BLaER1 (cell line): ENCODE measurements at regions not wholly inside any gene's neighbourhood (a gene's known extent, or its start where the extent isn't known, plus 50 kb on each side); places are given as distances from the start of the nearest gene placed in this dataset.

Experiments
- H3K27ac ChIP-seq: shearing (Covaris generic); formaldehyde crosslinking; 2 replicates; pipeline ENCODE4 v1.8.1; 2022
- H3K27me3 ChIP-seq: shearing (Covaris generic); formaldehyde crosslinking; 2 replicates; pipeline ENCODE4 v1.8.1; 2022
- H3K36me3 ChIP-seq: shearing (Covaris generic); formaldehyde crosslinking; 2 replicates; pipeline ENCODE4 v1.8.1; 2022
- H3K4me1 ChIP-seq: shearing (Covaris generic); formaldehyde crosslinking; 2 replicates; pipeline ENCODE4 v1.8.1; 2022
- H3K4me2 ChIP-seq: shearing (Covaris generic); formaldehyde crosslinking; 2 replicates; pipeline ENCODE4 v1.8.1; 2022
- H3K4me3 ChIP-seq: shearing (Covaris generic); formaldehyde crosslinking; 2 replicates; pipeline ENCODE4 v1.8.1; 2022
- H3K9ac ChIP-seq: shearing (Covaris generic); formaldehyde crosslinking; 2 replicates; pipeline ENCODE4 v1.8.1; 2022
- H3K9me3 ChIP-seq: shearing (Covaris generic); formaldehyde crosslinking; 2 replicates; pipeline ENCODE4 v1.8.1; 2022
- H4K20me1 ChIP-seq: shearing (Covaris generic); formaldehyde crosslinking; 2 replicates; pipeline ENCODE4 v1.8.1; 2022
- Cebpa-rat ChIP-seq: shearing (Covaris generic); IDR thresholded peaks from 2 replicates; pipeline ENCODE4 v1.8.1; 2022

DNA sequence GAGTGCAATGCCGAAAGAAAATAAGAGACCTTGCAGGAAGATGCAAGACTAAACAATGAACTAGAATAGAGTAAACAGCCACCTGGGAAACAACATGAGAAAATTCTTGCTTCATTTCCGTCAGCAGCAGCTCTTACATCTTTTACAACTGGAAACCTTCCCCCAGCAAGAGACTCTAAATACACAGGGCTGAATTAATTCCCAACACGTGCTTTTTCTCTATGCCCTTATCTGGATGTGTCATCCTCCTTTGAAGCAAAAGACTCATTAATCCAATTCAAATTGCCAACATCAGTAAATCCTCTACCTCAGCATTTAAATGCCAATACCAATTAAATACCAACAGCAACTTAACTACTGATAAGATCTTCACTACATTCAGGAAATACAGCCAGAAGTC is 99.0 kb upstream of the PDE1C start:
- no peak for TF ChIP-seq Cebpa-rat
- no peak overlapping the region for H3K9ac ChIP-seq

DNA sequence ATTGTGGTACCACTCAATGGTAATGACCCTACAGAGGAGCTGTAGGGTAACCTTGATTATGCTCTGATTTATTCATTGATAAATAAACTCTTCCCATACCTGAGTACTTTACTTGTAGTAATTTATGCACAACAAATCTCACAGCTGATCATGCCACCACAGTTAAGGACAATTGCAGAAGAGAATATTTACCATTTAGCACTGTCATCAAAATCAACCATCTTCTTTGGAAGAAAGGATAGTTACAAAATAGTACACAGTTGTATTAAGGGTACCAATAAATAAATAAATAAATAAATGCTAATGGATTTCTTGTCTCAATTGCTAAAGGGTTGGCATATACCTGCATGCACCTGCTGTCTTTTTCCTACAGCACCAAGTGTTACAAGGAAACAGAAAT is 97.6 kb upstream of the PDE1C start:
- no peaks in the 10 kb centered on the region for H3K9me3 ChIP-seq
- H3K27ac ChIP-seq, result no peak overlapping the region
- H4K20me1 ChIP-seq, result no peaks in the 10 kb centered on the region
- no peak for TF ChIP-seq Cebpa-rat
- no peak overlapping the region for H3K9ac ChIP-seq
- H3K36me3 ChIP-seq, result no peaks in the 10 kb centered on the region
- peaks cover 8% of the 10 kb centered on the region for H3K4me1 ChIP-seq
- H3K4me2 ChIP-seq, result no peak overlapping the region
- no peaks in the 10 kb centered on the region for H3K27me3 ChIP-seq
- H3K4me3 ChIP-seq, result no peak overlapping the region

More for the DNA sequence above, 99.0 kb upstream of the PDE1C start:
- no peak overlapping the region for H3K27ac ChIP-seq
- no peak overlapping the region for H3K4me3 ChIP-seq
- no peaks in the 10 kb centered on the region for H3K9me3 ChIP-seq
- H3K36me3 ChIP-seq, result no peaks in the 10 kb centered on the region
- H3K27me3 ChIP-seq, result no peaks in the 10 kb centered on the region
- H3K4me1 ChIP-seq, result peaks cover 8% of the 10 kb centered on the region
- H3K4me2 ChIP-seq, result no peak overlapping the region
- H4K20me1 ChIP-seq, result no peaks in the 10 kb centered on the region

GRCh38 chr7:32167256-32167655 is 97.0 kb upstream of the PDE1C start:
- Histone ChIP-seq H3K27ac (no peak overlapping the region), H3K9ac (no peak overlapping the region), H3K4me3 (no peak overlapping the region), H3K4me2 (no peak overlapping the region), H4K20me1 (no peaks in the 10 kb centered on the region), H3K27me3 (no peaks in the 10 kb centered on the region), H3K4me1 (peaks cover 8% of the 10 kb centered on the region), H3K36me3 (no peaks in the 10 kb centered on the region), H3K9me3 (no peaks in the 10 kb centered on the region)
- no peak for TF ChIP-seq Cebpa-rat

GRCh38 chr7:32164341-32164996 is 94.3 kb upstream of the PDE1C start:
- Histone ChIP-seq H3K27me3 (no peaks in the 10 kb centered on the region), H3K36me3 (no peaks in the 10 kb centered on the region), H3K9me3 (no peaks in the 10 kb centered on the region), H3K4me3 (no peak overlapping the region), H3K4me2 (no peak overlapping the region), H3K4me1 (no peaks in the 10 kb centered on the region), H3K27ac (no peak overlapping the region), H3K9ac (no peak overlapping the region), H4K20me1 (no peaks in the 10 kb centered on the region)
- no peak for TF ChIP-seq Cebpa-rat

- H3K4me2 ChIP-seq, result no peak overlapping the region
- H3K27ac ChIP-seq, result no peak overlapping the region
- no peaks in the 10 kb centered on the region for H3K36me3 ChIP-seq
- no peaks in the 10 kb centered on the region for H3K9me3 ChIP-seq
- no peak for TF ChIP-seq Cebpa-rat
- no peaks in the 10 kb centered on the region for H3K27me3 ChIP-seq
- no peaks in the 10 kb centered on the region for H3K4me1 ChIP-seq
- no peaks in the 10 kb centered on the region for H4K20me1 ChIP-seq
- no peak overlapping the region for H3K4me3 ChIP-seq
- H3K9ac ChIP-seq, result no peak overlapping the region
Observed at GRCh38 chr7:32163896-32164295, 93.7 kb upstream of the PDE1C start.

- no peaks in the 10 kb centered on the region for H3K27me3 ChIP-seq
- no peaks in the 10 kb centered on the region for H3K9me3 ChIP-seq
- TF ChIP-seq Cebpa-rat, result no peak
- no peak overlapping the region for H3K27ac ChIP-seq
- no peak overlapping the region for H3K4me3 ChIP-seq
- H3K9ac ChIP-seq, result no peak overlapping the region
- no peaks in the 10 kb centered on the region for H4K20me1 ChIP-seq
- no peaks in the 10 kb centered on the region for H3K36me3 ChIP-seq
- H3K4me1 ChIP-seq, result no peaks in the 10 kb centered on the region
- no peak overlapping the region for H3K4me2 ChIP-seq
Observed at GRCh38 chr7:32163141-32163806, 93.1 kb upstream of the PDE1C start.

- Histone ChIP-seq H3K9ac (no peak overlapping the region), H4K20me1 (no peaks in the 10 kb centered on the region), H3K4me3 (no peak overlapping the region), H3K9me3 (no peaks in the 10 kb centered on the region), H3K4me1 (no peaks in the 10 kb centered on the region), H3K27ac (no peak overlapping the region), H3K36me3 (no peaks in the 10 kb centered on the region), H3K4me2 (no peak overlapping the region), H3K27me3 (no peaks in the 10 kb centered on the region)
- no peak for TF ChIP-seq Cebpa-rat
Observed at GRCh38 chr7:32161708-32162107, 91.5 kb upstream of the PDE1C start.

DNA sequence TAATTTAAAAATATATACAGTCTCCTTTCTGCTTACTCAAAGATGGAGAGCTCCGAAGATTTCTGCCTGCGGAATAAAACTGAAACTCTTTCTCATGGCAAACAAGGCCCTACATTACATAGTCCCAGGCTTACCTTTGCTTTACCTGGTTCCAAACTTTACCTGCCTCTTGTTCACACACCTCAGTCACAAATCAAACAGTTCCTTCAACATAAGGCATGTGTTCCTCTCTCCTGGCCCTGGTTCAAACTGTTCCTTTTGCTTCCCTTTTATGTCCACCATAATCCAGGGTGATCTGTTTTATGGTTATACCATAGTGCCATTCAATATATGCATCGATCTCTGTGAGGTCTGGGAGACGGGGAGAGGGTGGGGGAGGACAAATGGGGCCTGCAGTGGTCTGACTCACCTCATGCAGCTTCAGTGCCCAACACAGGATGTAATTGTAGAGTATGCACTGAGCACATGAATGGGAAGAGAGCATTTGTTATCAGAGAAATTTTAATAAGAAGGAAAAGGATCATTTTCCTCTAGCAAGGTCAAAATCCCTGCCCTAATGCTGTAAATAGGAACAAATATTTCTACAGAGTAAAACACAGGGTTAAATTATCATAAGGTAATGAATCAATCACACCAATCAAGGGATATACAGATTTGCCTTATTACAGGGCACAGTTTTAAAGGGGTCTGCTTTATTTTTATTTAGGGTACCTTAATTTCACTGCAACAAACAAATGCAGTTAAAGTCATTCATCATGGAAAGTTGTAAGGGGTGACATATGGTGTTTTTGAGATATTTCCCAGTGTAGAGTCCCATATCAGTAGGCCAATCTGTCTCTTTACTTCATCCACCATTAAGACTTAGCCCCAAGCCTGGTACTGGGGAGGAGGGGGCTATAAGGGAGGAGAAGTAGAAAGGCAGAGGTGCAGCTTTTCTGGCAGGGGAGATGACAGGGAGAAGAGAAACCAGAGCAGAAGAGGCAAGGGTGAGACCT is 88.8 kb upstream of the PDE1C start:
- no peak overlapping the region for H3K4me2 ChIP-seq
- no peaks in the 10 kb centered on the region for H3K9me3 ChIP-seq
- no peak overlapping the region for H3K9ac ChIP-seq
- no peak for TF ChIP-seq Cebpa-rat
- H3K27ac ChIP-seq, result no peak overlapping the region
- no peaks in the 10 kb centered on the region for H3K27me3 ChIP-seq
- H3K4me1 ChIP-seq, result no peaks in the 10 kb centered on the region
- H3K4me3 ChIP-seq, result no peak overlapping the region
- no peaks in the 10 kb centered on the region for H3K36me3 ChIP-seq
- no peaks in the 10 kb centered on the region for H4K20me1 ChIP-seq

DNA sequence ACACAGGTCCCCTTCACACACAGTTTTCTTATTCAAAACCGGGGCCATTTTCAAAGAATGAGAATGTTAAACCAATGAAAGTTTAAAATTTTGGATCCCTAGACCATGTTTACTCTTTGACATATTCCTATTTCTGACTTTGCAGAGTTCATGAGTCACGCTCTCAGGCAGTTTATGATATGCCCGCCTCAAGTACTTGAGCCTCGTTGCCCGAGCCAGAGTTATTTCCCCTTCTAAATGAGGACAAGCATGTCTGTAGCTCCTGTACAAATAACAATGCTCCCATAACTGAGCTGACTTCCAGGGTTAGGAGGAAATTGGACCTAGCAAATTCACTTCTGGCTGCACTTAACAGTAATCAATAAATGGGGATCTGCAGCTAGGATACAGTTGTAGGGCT is 87.9 kb upstream of the PDE1C start:
- H3K4me1 ChIP-seq, result no peaks in the 10 kb centered on the region

DNA sequence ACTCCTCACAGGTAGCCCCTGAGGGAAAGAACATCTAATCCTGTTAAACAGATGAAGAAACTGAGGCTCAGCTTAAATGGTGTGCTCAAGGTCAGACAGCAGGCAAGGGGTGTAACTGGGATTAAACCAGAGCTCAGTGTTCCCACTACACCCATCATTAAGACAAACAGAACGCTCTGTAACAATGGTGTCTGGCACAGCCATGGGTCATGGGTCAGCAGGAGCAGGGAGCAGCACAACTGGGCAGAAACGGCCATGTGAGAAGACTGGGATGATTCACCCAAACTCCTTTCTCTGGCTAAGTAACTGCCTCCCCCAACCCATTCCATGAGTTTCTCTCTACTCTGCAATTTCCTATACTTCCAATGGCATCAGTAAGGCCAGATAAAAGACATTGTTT is 85.5 kb upstream of the PDE1C start:
- TF ChIP-seq Cebpa-rat, result no peak
- Histone ChIP-seq H4K20me1 (no peaks in the 10 kb centered on the region), H3K36me3 (no peaks in the 10 kb centered on the region), H3K9me3 (no peaks in the 10 kb centered on the region), H3K4me2 (no peak overlapping the region), H3K27me3 (no peaks in the 10 kb centered on the region), H3K27ac (no peak overlapping the region), H3K9ac (no peak overlapping the region), H3K4me3 (no peak overlapping the region), H3K4me1 (no peaks in the 10 kb centered on the region)

More for the DNA sequence above, 87.9 kb upstream of the PDE1C start:
- Histone ChIP-seq H3K4me2 (no peak overlapping the region), H3K9ac (no peak overlapping the region), H3K27me3 (no peaks in the 10 kb centered on the region), H3K9me3 (no peaks in the 10 kb centered on the region), H4K20me1 (no peaks in the 10 kb centered on the region), H3K27ac (no peak overlapping the region), H3K4me3 (no peak overlapping the region), H3K36me3 (no peaks in the 10 kb centered on the region)
- no peak for TF ChIP-seq Cebpa-rat
